ENCODE measurements at regions not wholly inside any gene's neighbourhood (a gene's known extent, or its start where the extent isn't known, plus 50 kb on each side); places are given as distances from the start of the nearest gene placed in this dataset.

DNA sequence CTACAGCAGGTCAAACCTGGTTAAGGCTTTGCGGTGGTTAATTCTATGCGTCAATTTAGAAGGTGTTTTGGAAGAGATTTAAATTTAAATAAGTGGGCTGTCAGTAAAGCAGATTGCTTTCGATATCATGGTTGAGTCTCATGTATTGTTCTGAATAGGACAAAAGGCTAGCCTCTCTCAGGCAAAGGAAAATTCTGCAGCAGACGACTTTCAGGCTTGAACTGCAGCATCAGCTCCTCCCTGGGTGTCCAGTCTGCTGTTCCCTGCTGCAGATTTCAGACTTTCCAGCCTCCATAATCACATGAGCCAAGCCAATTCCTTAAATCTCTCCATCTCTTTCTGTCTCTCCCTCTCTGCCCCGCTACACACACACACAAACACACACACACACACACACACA, 143.2 kb downstream of the TUSC7 start:
- TF ChIP-seq POLR2A (IDR thresholded peaks at IDR 0.05) (no peak), POLR2AphosphoS5 (IDR thresholded peaks at IDR 0.05) (no peak)
- TF ChIP-seq, protein P1, sequence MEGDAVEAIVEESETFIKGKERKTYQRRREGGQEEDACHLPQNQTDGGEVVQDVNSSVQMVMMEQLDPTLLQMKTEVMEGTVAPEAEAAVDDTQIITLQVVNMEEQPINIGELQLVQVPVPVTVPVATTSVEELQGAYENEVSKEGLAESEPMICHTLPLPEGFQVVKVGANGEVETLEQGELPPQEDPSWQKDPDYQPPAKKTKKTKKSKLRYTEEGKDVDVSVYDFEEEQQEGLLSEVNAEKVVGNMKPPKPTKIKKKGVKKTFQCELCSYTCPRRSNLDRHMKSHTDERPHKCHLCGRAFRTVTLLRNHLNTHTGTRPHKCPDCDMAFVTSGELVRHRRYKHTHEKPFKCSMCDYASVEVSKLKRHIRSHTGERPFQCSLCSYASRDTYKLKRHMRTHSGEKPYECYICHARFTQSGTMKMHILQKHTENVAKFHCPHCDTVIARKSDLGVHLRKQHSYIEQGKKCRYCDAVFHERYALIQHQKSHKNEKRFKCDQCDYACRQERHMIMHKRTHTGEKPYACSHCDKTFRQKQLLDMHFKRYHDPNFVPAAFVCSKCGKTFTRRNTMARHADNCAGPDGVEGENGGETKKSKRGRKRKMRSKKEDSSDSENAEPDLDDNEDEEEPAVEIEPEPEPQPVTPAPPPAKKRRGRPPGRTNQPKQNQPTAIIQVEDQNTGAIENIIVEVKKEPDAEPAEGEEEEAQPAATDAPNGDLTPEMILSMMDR (IDR thresholded peaks at IDR 0.05 in 8 of 11, conservative IDR thresholded peaks at IDR 0.05 in 3 of 11) = no peak
- H3K27ac ChIP-seq = no peak overlapping the region
- no peak overlapping the region for H3K4me3 ChIP-seq
- intact Hi-C loops (cut with DNase I; ENCODE audit: low total_unique reads) = no loop called here
- H3K27me3 ChIP-seq (replicated peaks in 1 of 7) = no peaks in the 10 kb centered on the region
- H3K36me3 ChIP-seq = no peaks in the 10 kb centered on the region
- peaks cover 0 to 8% (median 0%) of the 10 kb centered on the region in 8 donors for H3K9me3 ChIP-seq
- 81 to 88% (median 84%) methylated on average over 5 of the region's 5 CpGs for WGBS, 5 donors
- H3K4me1 ChIP-seq = no peaks in the 10 kb centered on the region
- no peak for DNase-seq

DNA sequence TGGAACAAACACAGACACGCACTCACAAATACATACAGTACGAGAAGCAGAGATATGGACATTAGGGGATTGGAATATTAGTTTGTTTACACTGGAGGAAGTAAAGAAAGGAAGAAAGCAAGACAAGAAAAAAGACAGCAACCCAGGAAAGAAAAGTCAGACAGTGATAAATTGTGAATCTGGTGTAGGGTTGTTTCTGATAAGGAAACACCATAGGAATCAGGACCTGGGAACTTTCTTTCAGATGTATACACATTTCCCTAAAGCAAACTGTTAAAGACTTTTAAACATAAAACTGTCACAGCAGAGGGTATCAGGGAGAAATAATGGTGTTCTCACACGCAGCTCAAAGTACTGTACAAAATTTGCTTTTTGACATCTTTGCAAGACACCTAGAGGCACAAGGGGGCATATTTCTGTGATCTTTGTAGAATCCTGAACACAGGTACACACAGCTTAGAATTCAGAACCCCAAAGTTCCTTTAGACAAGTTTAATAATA, 153.7 kb downstream of the TUSC7 start:
- no peak overlapping the region for H3K4me3 ChIP-seq
- 70 to 82% (median 75%) methylated on average over 3 of the region's 3 CpGs for WGBS, 5 donors
- no peak overlapping the region for H3K27ac ChIP-seq
- TF ChIP-seq POLR2A (IDR thresholded peaks at IDR 0.05) (no peak), POLR2AphosphoS5 (IDR thresholded peaks at IDR 0.05) (no peak)
- TF ChIP-seq, protein P1 (IDR thresholded peaks at IDR 0.05 in 8 of 11, conservative IDR thresholded peaks at IDR 0.05 in 3 of 11) = no peak
- no peaks in the 10 kb centered on the region for H3K9me3 ChIP-seq
- no peaks in the 10 kb centered on the region for H3K36me3 ChIP-seq
- intact Hi-C loops (cut with DNase I; ENCODE audit: low total_unique reads) = loop anchor here (10.0 kb wide), 1 partner anchor 651 kb away; no protein-coding TSS in a partner anchor
- no peak for DNase-seq
- peaks cover 0 to 6% (median 0%) of the 10 kb centered on the region in 7 donors for H3K27me3 ChIP-seq (replicated peaks in 1 of 7)
- peaks cover 0 to 14% (median 2%) of the 10 kb centered on the region in 6 donors for H3K4me1 ChIP-seq

- Histone ChIP-seq H3K4me3 (peak overlapping the region in 6 of 8 donors; percentile 3 to 57 (median 11)), H3K27ac (no peak overlapping the region)
- intact Hi-C loops (cut with DNase I; ENCODE audit: low total_unique reads) = loop anchor here (10.0 kb wide), 1 partner anchor 651 kb away; no protein-coding TSS in a partner anchor
Measured at GRCh38 chr3:116863822-116864589, 154.4 kb downstream of the TUSC7 start.

More at GRCh38 chr3:116863822-116864589, 154.4 kb downstream of the TUSC7 start:
- Histone ChIP-seq H3K27me3 (replicated peaks in 1 of 7) (peaks cover 0 to 6% (median 0%) of the 10 kb centered on the region in 7 donors), H3K4me1 (peaks cover 0 to 14% (median 2%) of the 10 kb centered on the region in 6 donors), H3K9me3 (no peaks in the 10 kb centered on the region), H3K36me3 (no peaks in the 10 kb centered on the region)
- TF ChIP-seq POLR2AphosphoS5 (IDR thresholded peaks at IDR 0.05) (no peak), POLR2A (IDR thresholded peaks at IDR 0.05) (no peak)
- TF ChIP-seq, protein P1 (IDR thresholded peaks at IDR 0.05 in 8 of 11, conservative IDR thresholded peaks at IDR 0.05 in 3 of 11) = peak in 10 of 11 experiments; percentile 15 to 57 (median 40)
- no peak for DNase-seq
- 8 to 12% (median 11%) methylated on average over 16 of the region's 16 CpGs for WGBS, 5 donors

Measured in spleen (tissue), 11 donors.